HCT116 (cell line): ENCODE measurements at regions not wholly inside any gene's neighbourhood (a gene's known extent, or its start where the extent isn't known, plus 50 kb on each side); places are given as distances from the start of the nearest gene placed in this dataset.

Experiments
- ATAC-seq: fragments of 200-7000 bp; cut with Tn5 transposase; 2 replicates; pipeline ENCODE4 v1.9.1; 2020; ENCODE audit warnings: mild to moderate bottlenecking, moderate library complexity
- BruUV-seq: library from RNA; stranded (reverse); fragments of 400-500 nt; replicated peaks from 2 replicates; lab custom pipeline; 2021; lab: Mats Ljungman, UMichigan
- CTCF ChIA-PET: fragments of 300-600 bp; sonication (Branson Sonifier 250); formaldehyde crosslinking; loops from one replicate; lab custom pipeline; 2021; ENCODE audit warnings: antibody characterized with exemption; lab: Charles Lee
- POLR2A ChIA-PET: fragments of 300-600, 350-600 bp; sonication (Branson Sonifier 250); formaldehyde crosslinking; loops from one replicate; lab custom pipeline; 2021; ENCODE audit warnings: antibody characterized with exemption; lab: Charles Lee
- RAD21 ChIA-PET, 2 experiments: fragments of 300-600 bp; sonication (Branson Sonifier 250); formaldehyde crosslinking; loops; one replicate each; lab custom pipeline; 2023; ENCODE audit warnings: low total read pairs in 2 of 2; ENCODE audit not compliant: uncharacterized antibody in 2 of 2, unreplicated experiment in 2 of 2, low non-redundant PET in 1 of 2; lab: Charles Lee
- DNase-seq: peaks from one replicate; pipeline ENCODE4 v3.0.0-alpha.2; 2010; ENCODE audit warnings: low read depth, low spot score
- H2AFZ ChIP-seq: fragments of 200-600 bp; shearing (Covaris generic), sonication (generic); 2 replicates; pipeline ENCODE4 v1.6.1; 2017; ENCODE audit warnings: low read depth, mixed run types, mixed read lengths, antibody characterized with exemption, low read length; ENCODE audit not compliant: poor library complexity, severe bottlenecking
- H3K27ac ChIP-seq: 2 replicates; pipeline ENCODE4 v1.5.1; 2012; ENCODE audit warnings: low read depth, low read length
- H3K27me3 ChIP-seq: fragments of 200-600 bp; sonication (generic); 2 replicates; pipeline ENCODE4 v1.6.1; 2016; ENCODE audit warnings: mixed run types, low read length, mixed read lengths; ENCODE audit not compliant: insufficient read depth
- H3K36me3 ChIP-seq, 2 experiments: fragments of 200-500 bp in 1 of 2; fragments of 200-600 bp in 1 of 2; sonication (Bioruptor generic) in 1 of 2; sonication (generic) in 1 of 2; 2 replicates each; pipeline versions ENCODE4 v1.5.1 to v1.6.1; 2014 to 2016; ENCODE audit warnings: low read length in 2 of 2, inconsistent platforms in 1 of 2, mixed read lengths in 1 of 2, mixed run types in 1 of 2; ENCODE audit not compliant: insufficient read depth in 2 of 2, control insufficient read depth in 1 of 2
- H3K4me1 ChIP-seq, 2 experiments: fragments of 200-600 bp in 1 of 2; sonication (generic) in 1 of 2; 2 replicates each; pipeline versions ENCODE4 v1.5.1 to v1.6.1; 2012 to 2017; ENCODE audit warnings: low read length in 2 of 2, inconsistent platforms in 1 of 2, mild to moderate bottlenecking in 1 of 2, mixed read lengths in 1 of 2, mixed run types in 1 of 2, moderate library complexity in 1 of 2; ENCODE audit not compliant: insufficient read depth in 2 of 2, control insufficient read depth in 1 of 2
- H3K4me2 ChIP-seq: fragments of 200-600 bp; sonication (generic); 2 replicates; pipeline ENCODE4 v1.6.1; 2017; ENCODE audit warnings: mixed run types, low read length, mixed read lengths
- H3K4me3 ChIP-seq, 2 experiments: fragments of 200-600 bp in 1 of 2; sonication (generic) in 1 of 2; replicated peaks in 1 of 2; 2 replicates each; pipeline ENCODE4 v1.5.1; 2011 to 2016; ENCODE audit warnings: low read length in 2 of 2, control low read depth in 1 of 2, low read depth in 1 of 2, mild to moderate bottlenecking in 1 of 2, mixed read lengths in 1 of 2, mixed run types in 1 of 2
- H3K79me2 ChIP-seq: fragments of 200-600 bp; sonication (generic); 2 replicates; pipeline ENCODE4 v1.6.1; 2017; ENCODE audit warnings: mild to moderate bottlenecking, mixed run types, low read length, moderate library complexity, mixed read lengths; ENCODE audit not compliant: insufficient read depth
- H3K9ac ChIP-seq: fragments of 200-600 bp; sonication (generic); 2 replicates; pipeline ENCODE4 v1.6.1; 2016; ENCODE audit warnings: low read length, mixed read lengths
- H3K9me2 ChIP-seq: fragments of 200-600 bp; sonication (generic), shearing (Covaris generic); 2 replicates; pipeline ENCODE4 v1.6.1; 2017; ENCODE audit warnings: mixed run types, mild to moderate bottlenecking, moderate library complexity; ENCODE audit not compliant: insufficient read depth
- H3K9me3 ChIP-seq, 2 experiments: fragments of 200-500 bp in 1 of 2; fragments of 200-600 bp in 1 of 2; sonication (Bioruptor generic) in 1 of 2; sonication (generic) in 1 of 2; 2 replicates each; pipeline ENCODE4 v1.6.1; 2014 to 2017; ENCODE audit warnings: low read length in 2 of 2, mixed read lengths in 2 of 2, inconsistent platforms in 1 of 2, low read depth in 1 of 2, mild to moderate bottlenecking in 1 of 2, mixed run types in 1 of 2, moderate library complexity in 1 of 2; ENCODE audit not compliant: control insufficient read depth in 1 of 2, insufficient read depth in 1 of 2
- H4K20me1 ChIP-seq: fragments of 200-600 bp; sonication (generic), shearing (Covaris generic); 2 replicates; pipeline ENCODE4 v1.6.1; 2017; ENCODE audit warnings: mixed run types, mild to moderate bottlenecking, moderate library complexity; ENCODE audit not compliant: insufficient read depth
- CEBPB ChIP-seq: IDR thresholded peaks from 2 replicates; pipeline ENCODE4 v1.6.1; 2012; ENCODE audit warnings: low read depth
- EGR1 ChIP-seq: IDR thresholded peaks from 2 replicates; pipeline ENCODE4 v1.6.1; 2012; ENCODE audit warnings: low read depth
- FOSL1 ChIP-seq: IDR thresholded peaks from 2 replicates; pipeline ENCODE4 v1.6.1; 2012; ENCODE audit warnings: low read depth
- POLR2A ChIP-seq: IDR thresholded peaks from 2 replicates; pipeline ENCODE4 v1.7.0; 2011; ENCODE audit warnings: borderline replicate concordance; ENCODE audit not compliant: insufficient read depth, insufficient read length; ENCODE audit errors: extremely low read depth
- POLR2AphosphoS5 ChIP-seq: IDR thresholded peaks from 2 replicates; pipeline ENCODE4 v1.6.1; 2011; ENCODE audit warnings: mild to moderate bottlenecking, low read depth, low read length, moderate library complexity
- RAD21 ChIP-seq: IDR thresholded peaks from 2 replicates; pipeline ENCODE4 v1.6.1; 2012; ENCODE audit warnings: low read depth, mild to moderate bottlenecking
- SP1 ChIP-seq: IDR thresholded peaks from 2 replicates; pipeline ENCODE4 v1.6.1; 2012; ENCODE audit warnings: low read depth
- SRF ChIP-seq: IDR thresholded peaks from 2 replicates; pipeline ENCODE4 v1.6.1; 2012; ENCODE audit warnings: low read depth
- YY1 ChIP-seq: IDR thresholded peaks from 2 replicates; pipeline ENCODE4 v1.6.1; 2011; ENCODE audit warnings: low read length, low read depth, moderate library complexity, mild to moderate bottlenecking; ENCODE audit not compliant: insufficient replicate concordance; ENCODE audit errors: extremely low read depth
- ZFX ChIP-seq: fragments of 450-650 bp; IDR thresholded peaks from 2 replicates; pipeline ENCODE4 v1.6.1; 2017
- intact Hi-C: fragments of 100-400 bp; cut with micrococcal nuclease; formaldehyde crosslinking; loops from 2 replicates; pipeline ENCODE4 v1.10.0; 2022
- TF ChIP-seq, protein P1 (sequence below): IDR thresholded peaks from 2 replicates; pipeline ENCODE4 v1.6.1; 2012
- TF ChIP-seq, protein P2 (sequence below), 3 experiments: fragments of 200-600 bp in 1 of 3; sonication (generic) in 1 of 3; IDR thresholded peaks in 2 of 3; conservative IDR thresholded peaks in 1 of 3; 2 replicates each; pipeline ENCODE4 v1.5.1; 2012 to 2017; ENCODE audit warnings: low read depth in 2 of 3, low read length in 2 of 3, antibody characterized with exemption in 1 of 3, borderline replicate concordance in 1 of 3, control low read depth in 1 of 3, mild to moderate bottlenecking in 1 of 3, mixed read lengths in 1 of 3, mixed run types in 1 of 3, moderate library complexity in 1 of 3; ENCODE audit not compliant: insufficient read depth in 1 of 3

DNA sequence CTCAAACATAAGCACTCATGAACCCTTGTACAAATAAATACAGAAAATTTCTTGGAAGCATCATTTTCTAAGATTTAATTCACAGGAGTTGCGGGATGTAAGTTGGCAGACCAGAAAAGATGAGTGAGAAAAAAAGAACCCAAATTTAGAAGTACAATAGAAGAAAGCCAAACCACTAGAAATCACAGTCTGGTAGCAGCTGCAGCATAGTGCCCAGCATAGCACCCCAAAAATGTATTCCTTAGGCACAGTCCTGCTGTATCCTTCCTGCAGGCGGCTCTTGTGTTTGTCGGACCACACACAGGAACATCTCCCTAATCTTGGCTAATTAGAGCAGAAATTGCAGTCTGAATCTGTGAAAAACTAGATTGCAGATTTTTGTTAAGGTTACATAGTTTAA lies 208.5 kb upstream of the TRPM3 start:
- Histone ChIP-seq H3K4me3 (no peak overlapping the region), H3K79me2 (no peaks in the 10 kb centered on the region), H3K27ac (no peak overlapping the region), H3K9me3 (no peaks in the 10 kb centered on the region), H2AFZ (no peak overlapping the region), H3K27me3 (peaks cover 50% of the 10 kb centered on the region), H3K9me2 (no peaks in the 10 kb centered on the region), H3K4me1 (no peaks in the 10 kb centered on the region), H3K36me3 (no peaks in the 10 kb centered on the region), H3K9ac (no peak overlapping the region), H4K20me1 (no peaks in the 10 kb centered on the region), H3K4me2 (no peak overlapping the region)
- BruUV-seq = no TSS peak
- ATAC-seq (no peak), DNase-seq (no peak)
- intact Hi-C loops = no loop called here
- ChIA-PET RAD21 (no interaction called here), POLR2A (no interaction called here), CTCF (no interaction called here)
- TF ChIP-seq SP1 = no peak
- no peak for TF ChIP-seq FOSL1

DNA sequence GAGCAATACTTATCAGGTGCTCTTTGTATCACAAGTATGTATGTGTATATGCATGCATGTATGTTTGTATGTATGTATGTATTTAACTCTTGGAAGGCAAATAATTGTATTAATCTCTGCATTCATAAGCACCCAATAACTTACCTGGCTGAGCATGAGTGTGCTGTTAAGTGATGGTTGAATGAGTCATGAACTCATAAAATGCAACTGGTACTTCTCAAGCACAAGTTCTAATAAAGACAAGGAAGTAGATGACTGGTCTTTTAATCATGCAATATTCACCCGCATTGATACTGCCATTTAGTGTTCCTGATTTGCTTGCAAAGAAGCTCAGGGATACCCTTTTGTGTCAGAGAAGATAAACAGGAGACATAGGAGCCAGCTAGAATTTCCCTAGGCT lies 204.9 kb upstream of the TRPM3 start:
- no peak overlapping the region for H3K4me3 ChIP-seq
- intact Hi-C loops = no loop called here
- ChIA-PET POLR2A (no interaction called here), CTCF (no interaction called here), RAD21 (no interaction called here)
- ATAC-seq (no peak), DNase-seq (no peak)
- no peak overlapping the region for H3K9ac ChIP-seq
- H3K4me1 ChIP-seq = no peaks in the 10 kb centered on the region
- BruUV-seq = no TSS peak
- H2AFZ ChIP-seq = no peak overlapping the region
- H3K9me2 ChIP-seq = no peaks in the 10 kb centered on the region
- H3K4me2 ChIP-seq = no peak overlapping the region
- no peaks in the 10 kb centered on the region for H4K20me1 ChIP-seq
- H3K79me2 ChIP-seq = no peaks in the 10 kb centered on the region
- H3K27ac ChIP-seq = no peak overlapping the region
- no peak for TF ChIP-seq RAD21
- TF ChIP-seq CEBPB = no peak
- TF ChIP-seq, protein P1, sequence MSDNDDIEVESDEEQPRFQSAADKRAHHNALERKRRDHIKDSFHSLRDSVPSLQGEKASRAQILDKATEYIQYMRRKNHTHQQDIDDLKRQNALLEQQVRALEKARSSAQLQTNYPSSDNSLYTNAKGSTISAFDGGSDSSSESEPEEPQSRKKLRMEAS = no peak
- no peak for TF ChIP-seq POLR2A
- TF ChIP-seq ZFX = no peak
- TF ChIP-seq, protein P2, sequence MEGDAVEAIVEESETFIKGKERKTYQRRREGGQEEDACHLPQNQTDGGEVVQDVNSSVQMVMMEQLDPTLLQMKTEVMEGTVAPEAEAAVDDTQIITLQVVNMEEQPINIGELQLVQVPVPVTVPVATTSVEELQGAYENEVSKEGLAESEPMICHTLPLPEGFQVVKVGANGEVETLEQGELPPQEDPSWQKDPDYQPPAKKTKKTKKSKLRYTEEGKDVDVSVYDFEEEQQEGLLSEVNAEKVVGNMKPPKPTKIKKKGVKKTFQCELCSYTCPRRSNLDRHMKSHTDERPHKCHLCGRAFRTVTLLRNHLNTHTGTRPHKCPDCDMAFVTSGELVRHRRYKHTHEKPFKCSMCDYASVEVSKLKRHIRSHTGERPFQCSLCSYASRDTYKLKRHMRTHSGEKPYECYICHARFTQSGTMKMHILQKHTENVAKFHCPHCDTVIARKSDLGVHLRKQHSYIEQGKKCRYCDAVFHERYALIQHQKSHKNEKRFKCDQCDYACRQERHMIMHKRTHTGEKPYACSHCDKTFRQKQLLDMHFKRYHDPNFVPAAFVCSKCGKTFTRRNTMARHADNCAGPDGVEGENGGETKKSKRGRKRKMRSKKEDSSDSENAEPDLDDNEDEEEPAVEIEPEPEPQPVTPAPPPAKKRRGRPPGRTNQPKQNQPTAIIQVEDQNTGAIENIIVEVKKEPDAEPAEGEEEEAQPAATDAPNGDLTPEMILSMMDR (IDR thresholded peaks at IDR 0.05 in 2 of 3, conservative IDR thresholded peaks at IDR 0.05 in 1 of 3; ENCODE audit: borderline replicate concordance in 1 of 3, insufficient read depth in 1 of 3, low read depth in 2 of 3, low read length in 2 of 3) = no peak
- TF ChIP-seq EGR1 = no peak
- TF ChIP-seq YY1 = no peak
- TF ChIP-seq SRF = no peak
- no peak for TF ChIP-seq POLR2AphosphoS5
- TF ChIP-seq SP1 = no peak
- no peaks in the 10 kb centered on the region for H3K9me3 ChIP-seq
- H3K27me3 ChIP-seq = peaks cover 44% of the 10 kb centered on the region
- H3K36me3 ChIP-seq = no peaks in the 10 kb centered on the region
